ENCODE measurements at regions not wholly inside any gene's neighbourhood (a gene's known extent, or its start where the extent isn't known, plus 50 kb on each side); places are given as distances from the start of the nearest gene placed in this dataset.

GRCh38 chr15:95837341-95838004, 493.0 kb upstream of the NR2F2 start:
- TF ChIP-seq ZNF274 (IDR thresholded peaks at IDR 0.05; ENCODE audit: low read depth, low read length) (no peak), YY1 (IDR thresholded peaks at IDR 0.05; ENCODE audit: insufficient read depth, insufficient read length) (no peak), SUZ12 (IDR thresholded peaks at IDR 0.05; ENCODE audit: extremely low read depth, insufficient read depth, insufficient read length) (no peak)
